ENCODE measurements at regions not wholly inside any gene's neighbourhood (a gene's known extent, or its start where the extent isn't known, plus 50 kb on each side); places are given as distances from the start of the nearest gene placed in this dataset.

DNA sequence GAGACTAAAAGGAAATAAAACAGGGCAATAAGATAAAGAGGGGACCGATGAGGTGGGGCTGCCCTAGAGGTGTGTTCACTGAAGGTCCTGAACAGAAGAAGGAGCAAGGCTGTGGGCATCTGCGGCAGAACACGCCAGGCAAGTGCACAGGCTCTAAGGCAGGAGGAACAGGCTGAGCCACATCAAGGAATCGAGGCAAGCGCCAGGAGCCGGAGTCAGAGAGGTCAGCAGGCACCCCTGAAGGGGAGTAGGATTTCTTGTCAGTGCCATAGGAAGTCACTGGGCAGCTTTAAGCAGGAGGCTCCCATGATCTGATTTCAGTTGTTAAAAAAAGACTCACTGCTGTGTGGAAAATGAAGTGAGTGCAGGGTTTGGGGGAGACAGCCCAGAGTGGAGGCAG is 186.5 kb downstream of the KATNIP start:
- no peak for DNase-seq (ENCODE audit: extremely low read depth, low read depth)

DNA sequence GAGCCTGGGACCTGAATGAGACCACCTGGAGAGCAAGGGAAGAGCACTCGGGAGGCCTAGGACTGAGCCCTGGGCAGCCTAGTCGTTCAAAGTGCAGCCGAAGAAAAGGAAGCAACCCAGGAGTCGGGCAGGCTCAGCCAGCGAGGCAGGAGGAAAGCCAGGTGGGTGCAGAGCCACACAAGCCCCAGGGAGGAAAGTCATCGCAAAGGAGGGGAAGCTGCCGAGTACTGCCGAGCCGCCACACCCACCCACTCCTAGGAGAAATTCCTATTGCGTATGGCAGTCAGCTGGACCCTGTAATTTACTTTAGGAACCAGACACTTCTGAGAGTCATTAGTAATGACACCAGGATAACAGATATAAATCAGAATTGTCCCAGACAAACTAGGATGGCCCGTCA is 187.6 kb downstream of the KATNIP start:
- DNase-seq (ENCODE audit: extremely low read depth, low read depth), result no peak

Small RNAs in the stretch of these regions (small RNA-seq; reads per million reads assigned to genes)
- gene RF00019, result 0 reads per million in 2 experiments
